Endothelial cell of umbilical vein (primary cell): ENCODE measurements at regions not wholly inside any gene's neighbourhood (a gene's known extent, or its start where the extent isn't known, plus 50 kb on each side); places are given as distances from the start of the nearest gene placed in this dataset.

Experiments used
- BruUV-seq: library from RNA; stranded (reverse); fragments of 400-500 nt; replicated peaks from 2 replicates; lab custom pipeline; 2021; lab: Mats Ljungman, UMichigan
- CTCF ChIA-PET: fragments of 300-600, 350-600 bp; sonication (Branson Sonifier 250); formaldehyde crosslinking; loops from one replicate; lab custom pipeline; 2021; ENCODE audit warnings: antibody characterized with exemption, inconsistent platforms; lab: Charles Lee
- POLR2A ChIA-PET: fragments of 300-600, 350-600 bp; sonication (Branson Sonifier 250); formaldehyde crosslinking; loops from one replicate; lab custom pipeline; 2021; ENCODE audit warnings: antibody characterized with exemption, inconsistent platforms; lab: Charles Lee
- DNase-seq: peaks from one replicate; pipeline ENCODE4 v3.0.0-alpha.2; 2011; ENCODE audit warnings: low read depth, low spot score
- FAIRE-seq: peaks from 2 replicates; lab custom pipeline; 2011; peaks lifted over from hg19 to GRCh38; lab: Jason Lieb, UNC
- H2AFZ ChIP-seq: 2 replicates; pipeline ENCODE4 v1.6.0; 2012; ENCODE audit warnings: low read depth, low read length, control low read depth, inconsistent platforms
- H3K27ac ChIP-seq: 2 replicates; pipeline ENCODE4 v1.5.1; 2011; ENCODE audit warnings: low read depth, mild to moderate bottlenecking, control low read depth, low read length, moderate library complexity; ENCODE audit not compliant: insufficient read depth
- H3K27me3 ChIP-seq, 2 experiments: 2 replicates each; pipeline versions ENCODE4 v1.6.0 to v1.6.1; 2011; ENCODE audit warnings: low read length in 2 of 2, mixed read lengths in 1 of 2; ENCODE audit not compliant: control insufficient read depth in 2 of 2, insufficient read depth in 2 of 2
- H3K36me3 ChIP-seq, 2 experiments: 2 replicates in 1 of 2; 3 replicates in 1 of 2; pipeline ENCODE4 v1.5.1; 2011; ENCODE audit warnings: low read length in 2 of 2, mild to moderate bottlenecking in 1 of 2, moderate library complexity in 1 of 2; ENCODE audit not compliant: control insufficient read depth in 2 of 2, insufficient read depth in 2 of 2; ENCODE audit errors: extremely low read depth in 1 of 2
- H3K4me1 ChIP-seq: 3 replicates; pipeline ENCODE4 v1.5.1; 2011; ENCODE audit warnings: mild to moderate bottlenecking, low read length; ENCODE audit not compliant: control insufficient read depth, insufficient read depth; ENCODE audit errors: extremely low read depth
- H3K4me2 ChIP-seq: 2 replicates; pipeline ENCODE4 v1.6.1; 2011; ENCODE audit warnings: low read length, control low read depth, mixed read lengths; ENCODE audit not compliant: insufficient read depth
- H3K4me3 ChIP-seq, 3 experiments: fragments of 200-600 bp in 1 of 3; sonication (generic), shearing (Covaris generic) in 1 of 3; replicated peaks in 1 of 3; 2 replicates each; pipeline ENCODE4 v1.5.1; 2011 to 2016; ENCODE audit warnings: control low read depth in 3 of 3, low read length in 3 of 3, mild to moderate bottlenecking in 2 of 3, inconsistent platforms in 1 of 3, low read depth in 1 of 3, moderate library complexity in 1 of 3; ENCODE audit not compliant: insufficient read depth in 1 of 3
- H3K79me2 ChIP-seq: 2 replicates; pipeline ENCODE4 v1.6.0; 2012; ENCODE audit warnings: low read length, inconsistent platforms; ENCODE audit not compliant: control insufficient read depth, insufficient read depth
- H3K9ac ChIP-seq: replicated peaks from 2 replicates; pipeline ENCODE3; 2011; ENCODE audit warnings: low read length, control low read depth; ENCODE audit not compliant: insufficient read depth; ENCODE audit errors: extremely low read depth
- H3K9me1 ChIP-seq: replicated peaks from 3 replicates; pipeline ENCODE4 v1.6.0; 2011; ENCODE audit warnings: mild to moderate bottlenecking, low read length; ENCODE audit not compliant: control insufficient read depth, insufficient read depth; ENCODE audit errors: extremely low read depth
- H3K9me3 ChIP-seq: replicated peaks from 2 replicates; pipeline ENCODE4 v1.5.1; 2012; ENCODE audit warnings: low read length, inconsistent platforms; ENCODE audit not compliant: control insufficient read depth, insufficient read depth
- H4K20me1 ChIP-seq: replicated peaks from 2 replicates; pipeline ENCODE3; 2011; ENCODE audit warnings: mild to moderate bottlenecking, low read length; ENCODE audit not compliant: control insufficient read depth, insufficient read depth; ENCODE audit errors: extremely low read depth
- CTCF ChIP-seq, 2 donors: IDR thresholded peaks; 1 replicate in 1 of 2; 2 replicates in 1 of 2; pipeline ENCODE4 v1.5.1; 2011; ENCODE audit warnings: low read length in 2 of 2, mild to moderate bottlenecking in 2 of 2, moderate library complexity in 2 of 2, control low read depth in 1 of 2, inconsistent platforms in 1 of 2, low read depth in 1 of 2; ENCODE audit not compliant: insufficient read depth in 1 of 2; ENCODE audit errors: extremely low read depth in 1 of 2
- EZH2 ChIP-seq: IDR thresholded peaks from 2 replicates; pipeline ENCODE4 v1.6.1; 2012; ENCODE audit warnings: borderline replicate concordance, low read depth, mild to moderate bottlenecking, moderate library complexity, low read length, inconsistent platforms; ENCODE audit not compliant: severe bottlenecking
- FOS ChIP-seq: IDR thresholded peaks from 2 replicates; pipeline ENCODE4 v1.6.1; 2011; ENCODE audit warnings: mild to moderate bottlenecking, low read length, moderate library complexity, borderline replicate concordance; ENCODE audit not compliant: insufficient read depth
- GATA2 ChIP-seq: IDR thresholded peaks from 2 replicates; pipeline ENCODE4 v1.7.0; 2011; ENCODE audit warnings: low read depth, mild to moderate bottlenecking, moderate library complexity, mixed read lengths, low read length; ENCODE audit not compliant: insufficient read length, insufficient read depth
- JUN ChIP-seq: IDR thresholded peaks from 2 replicates; pipeline ENCODE4 v1.6.1; 2011; ENCODE audit warnings: borderline replicate concordance, low read depth; ENCODE audit not compliant: insufficient read length, insufficient read depth
- MYC ChIP-seq: IDR thresholded peaks from one replicate; pipeline ENCODE4 v1.6.1; 2011; ENCODE audit warnings: mild to moderate bottlenecking, low read depth, low read length
- POLR2A ChIP-seq: IDR thresholded peaks from 2 replicates; pipeline ENCODE4 v1.6.1; 2012; ENCODE audit warnings: low read depth, mild to moderate bottlenecking, control low read depth, low read length
- POLR2AphosphoS5 ChIP-seq: IDR thresholded peaks from 2 replicates; pipeline ENCODE4 v1.6.1; 2012; ENCODE audit warnings: low read depth, mild to moderate bottlenecking, control low read depth, low read length, moderate library complexity; ENCODE audit not compliant: insufficient read depth
- dilution Hi-C: fragments of 300-500 bp; cut with MboI; formaldehyde crosslinking; loops from one replicate; pipeline ENCODE4 v1.15.0; 2019; ENCODE audit warnings: low sequenced_read_pairs; ENCODE audit not compliant: extremely low pct_ligation_motif_present
- intact Hi-C: fragments of 100-400 bp; cut with micrococcal nuclease; formaldehyde crosslinking; loops from one replicate; pipeline ENCODE4 v1.10.0; 2022
- TF ChIP-seq, protein P1 (sequence below): IDR thresholded peaks from 2 replicates; pipeline ENCODE4 v1.6.1; 2011; ENCODE audit not compliant: insufficient read depth, insufficient read length

DNA sequence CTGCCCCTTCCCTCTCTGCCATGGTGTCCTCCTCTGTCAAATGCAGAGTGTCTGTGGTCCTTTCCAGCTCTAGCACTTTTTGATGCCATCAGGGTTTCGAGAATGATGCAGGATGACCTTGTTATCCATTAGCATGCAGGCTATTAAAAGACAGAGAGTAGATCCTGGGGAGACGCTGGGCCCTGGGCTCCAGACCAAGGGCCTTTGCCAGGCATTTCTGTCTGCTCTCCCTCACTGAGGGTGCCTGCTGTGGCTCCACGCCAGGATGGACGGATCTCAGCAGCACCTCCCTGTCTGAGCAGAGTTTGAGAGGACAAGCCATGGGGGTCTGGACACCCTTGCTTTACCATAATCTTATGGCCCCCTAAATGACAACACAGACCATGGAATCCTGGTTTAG is 110.8 kb upstream of the CD82 start:
- Histone ChIP-seq H3K79me2 (no peaks in the 10 kb centered on the region), H4K20me1 (no peaks in the 10 kb centered on the region), H2AFZ (no peak overlapping the region), H3K27ac (no peak overlapping the region), H3K4me3 (no peak overlapping the region), H3K27me3 (no peaks in the 10 kb centered on the region), H3K9me3 (no peaks in the 10 kb centered on the region), H3K4me1 (no peaks in the 10 kb centered on the region), H3K9me1 (no peaks in the 10 kb centered on the region), H3K9ac (no peak overlapping the region), H3K4me2 (no peak overlapping the region), H3K36me3 (no peaks in the 10 kb centered on the region)
- no peak for FAIRE-seq
- CTCF ChIA-PET: no interaction called here
- BruUV-seq: no TSS peak
- POLR2A ChIA-PET: no interaction called here
- DNase-seq: no peak
- dilution Hi-C loops: no loop called here
- intact Hi-C loops: no loop called here
- TF ChIP-seq POLR2AphosphoS5 (no peak), MYC (no peak), POLR2A (no peak), GATA2 (no peak), EZH2 (no peak), CTCF (IDR thresholded peaks at IDR 0.05; ENCODE audit: extremely low read depth in 1 of 2, insufficient read depth in 1 of 2, low read depth in 1 of 2, low read length in 2 of 2) (no peak), JUN (no peak), FOS (no peak)
- TF ChIP-seq, protein P1, sequence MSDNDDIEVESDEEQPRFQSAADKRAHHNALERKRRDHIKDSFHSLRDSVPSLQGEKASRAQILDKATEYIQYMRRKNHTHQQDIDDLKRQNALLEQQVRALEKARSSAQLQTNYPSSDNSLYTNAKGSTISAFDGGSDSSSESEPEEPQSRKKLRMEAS: no peak
